ENCODE measurements at regions not wholly inside any gene's neighbourhood (a gene's known extent, or its start where the extent isn't known, plus 50 kb on each side); places are given as distances from the start of the nearest gene placed in this dataset.

DNA sequence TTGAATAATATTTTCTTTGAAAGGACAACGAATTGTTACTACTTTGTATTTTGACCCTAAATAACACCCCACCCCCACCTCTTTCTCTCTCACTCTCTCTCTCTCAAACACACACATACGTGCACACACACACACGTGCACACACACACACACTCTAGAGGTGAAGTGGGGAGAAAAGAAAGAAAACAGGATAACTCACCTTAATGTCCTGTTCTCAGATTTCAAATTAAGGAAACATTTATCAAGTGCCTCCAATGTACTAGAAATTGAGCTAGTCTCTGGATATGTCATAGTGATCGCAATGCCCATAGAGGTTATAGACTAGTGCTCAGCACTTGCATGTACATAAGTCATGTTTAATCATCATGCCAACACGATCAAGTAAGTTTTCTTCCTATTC is 1483.6 kb upstream of the SEL1L start:
- TF ChIP-seq, protein P1, sequence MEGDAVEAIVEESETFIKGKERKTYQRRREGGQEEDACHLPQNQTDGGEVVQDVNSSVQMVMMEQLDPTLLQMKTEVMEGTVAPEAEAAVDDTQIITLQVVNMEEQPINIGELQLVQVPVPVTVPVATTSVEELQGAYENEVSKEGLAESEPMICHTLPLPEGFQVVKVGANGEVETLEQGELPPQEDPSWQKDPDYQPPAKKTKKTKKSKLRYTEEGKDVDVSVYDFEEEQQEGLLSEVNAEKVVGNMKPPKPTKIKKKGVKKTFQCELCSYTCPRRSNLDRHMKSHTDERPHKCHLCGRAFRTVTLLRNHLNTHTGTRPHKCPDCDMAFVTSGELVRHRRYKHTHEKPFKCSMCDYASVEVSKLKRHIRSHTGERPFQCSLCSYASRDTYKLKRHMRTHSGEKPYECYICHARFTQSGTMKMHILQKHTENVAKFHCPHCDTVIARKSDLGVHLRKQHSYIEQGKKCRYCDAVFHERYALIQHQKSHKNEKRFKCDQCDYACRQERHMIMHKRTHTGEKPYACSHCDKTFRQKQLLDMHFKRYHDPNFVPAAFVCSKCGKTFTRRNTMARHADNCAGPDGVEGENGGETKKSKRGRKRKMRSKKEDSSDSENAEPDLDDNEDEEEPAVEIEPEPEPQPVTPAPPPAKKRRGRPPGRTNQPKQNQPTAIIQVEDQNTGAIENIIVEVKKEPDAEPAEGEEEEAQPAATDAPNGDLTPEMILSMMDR (IDR thresholded peaks at IDR 0.05; ENCODE audit: low read depth, low read length), result no peak
- TF ChIP-seq, protein P2, sequence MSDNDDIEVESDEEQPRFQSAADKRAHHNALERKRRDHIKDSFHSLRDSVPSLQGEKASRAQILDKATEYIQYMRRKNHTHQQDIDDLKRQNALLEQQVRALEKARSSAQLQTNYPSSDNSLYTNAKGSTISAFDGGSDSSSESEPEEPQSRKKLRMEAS (IDR thresholded peaks at IDR 0.05; ENCODE audit: low read depth, low read length), result no peak
- no peak for TF ChIP-seq MYC (IDR thresholded peaks at IDR 0.05; ENCODE audit: low read depth, low read length)

All from NB4 (cell line).